ENCODE measurements at regions not wholly inside any gene's neighbourhood (a gene's known extent, or its start where the extent isn't known, plus 50 kb on each side); places are given as distances from the start of the nearest gene placed in this dataset.

DNA sequence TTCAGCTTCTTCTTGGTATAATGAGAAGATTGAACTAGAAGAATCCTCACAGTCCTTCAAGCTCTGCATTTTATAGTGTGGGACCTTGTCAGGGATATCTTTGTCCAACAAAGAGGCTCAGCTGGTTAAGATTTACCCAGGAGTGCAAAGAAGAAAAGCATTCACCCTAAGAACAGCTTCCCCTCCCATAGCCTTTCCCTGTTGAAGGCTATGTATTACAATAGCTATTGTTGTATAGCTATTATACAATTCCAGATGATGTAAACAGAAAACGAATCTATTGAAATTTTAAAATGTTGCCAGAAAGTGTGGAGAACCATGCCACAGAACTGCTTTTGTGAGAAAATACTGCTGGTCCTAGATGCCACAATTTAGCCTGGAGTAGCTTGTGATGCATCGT lies 85.5 kb upstream of the CNKSR3 start:
- TF ChIP-seq, protein P1, sequence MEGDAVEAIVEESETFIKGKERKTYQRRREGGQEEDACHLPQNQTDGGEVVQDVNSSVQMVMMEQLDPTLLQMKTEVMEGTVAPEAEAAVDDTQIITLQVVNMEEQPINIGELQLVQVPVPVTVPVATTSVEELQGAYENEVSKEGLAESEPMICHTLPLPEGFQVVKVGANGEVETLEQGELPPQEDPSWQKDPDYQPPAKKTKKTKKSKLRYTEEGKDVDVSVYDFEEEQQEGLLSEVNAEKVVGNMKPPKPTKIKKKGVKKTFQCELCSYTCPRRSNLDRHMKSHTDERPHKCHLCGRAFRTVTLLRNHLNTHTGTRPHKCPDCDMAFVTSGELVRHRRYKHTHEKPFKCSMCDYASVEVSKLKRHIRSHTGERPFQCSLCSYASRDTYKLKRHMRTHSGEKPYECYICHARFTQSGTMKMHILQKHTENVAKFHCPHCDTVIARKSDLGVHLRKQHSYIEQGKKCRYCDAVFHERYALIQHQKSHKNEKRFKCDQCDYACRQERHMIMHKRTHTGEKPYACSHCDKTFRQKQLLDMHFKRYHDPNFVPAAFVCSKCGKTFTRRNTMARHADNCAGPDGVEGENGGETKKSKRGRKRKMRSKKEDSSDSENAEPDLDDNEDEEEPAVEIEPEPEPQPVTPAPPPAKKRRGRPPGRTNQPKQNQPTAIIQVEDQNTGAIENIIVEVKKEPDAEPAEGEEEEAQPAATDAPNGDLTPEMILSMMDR (conservative IDR thresholded peaks at IDR 0.05), result no peak
- no peak for TF ChIP-seq ZFX (IDR thresholded peaks at IDR 0.05)
